ENCODE measurements at regions not wholly inside any gene's neighbourhood (a gene's known extent, or its start where the extent isn't known, plus 50 kb on each side); places are given as distances from the start of the nearest gene placed in this dataset.

DNA sequence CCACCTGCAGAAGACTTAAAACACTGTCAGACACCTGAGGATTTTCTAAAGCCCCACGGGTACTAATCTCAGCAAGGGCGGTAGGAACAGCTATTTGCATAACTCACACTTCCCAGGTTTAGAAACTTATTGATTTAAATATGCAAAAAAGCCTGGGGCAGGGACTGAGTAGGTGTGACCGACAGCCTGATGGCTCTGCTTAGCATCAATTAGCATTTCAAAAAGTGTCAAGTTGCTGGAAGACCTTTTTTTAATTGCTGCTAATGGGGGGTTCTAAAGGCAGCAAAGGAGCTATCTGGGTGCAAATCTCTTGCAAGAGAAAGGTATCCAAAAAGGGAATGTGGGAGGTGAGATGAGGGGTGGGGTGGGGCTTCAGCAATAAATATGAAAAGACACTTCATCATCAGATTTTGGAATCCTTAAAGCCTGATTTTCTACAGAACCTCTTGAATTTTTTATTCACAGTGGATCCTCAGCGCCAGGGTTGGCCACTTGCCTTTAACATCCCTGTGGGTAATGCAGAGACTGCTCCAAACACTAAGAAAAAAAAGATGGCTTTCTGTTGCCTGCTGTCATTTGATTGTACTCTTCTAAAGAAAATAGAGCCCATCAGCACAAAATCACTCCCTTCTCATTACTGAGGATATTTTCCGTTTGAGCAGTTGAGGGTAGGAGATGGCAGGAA is 121.1 kb upstream of the RMP24 start:
- Histone ChIP-seq H4K20me1 (ENCODE audit: low read length) (no peaks in the 10 kb centered on the region), H3K36me3 (ENCODE audit: low read depth, low read length) (no peaks in the 10 kb centered on the region), H3K4me3 (ENCODE audit: low read length) (no peak overlapping the region), H3K4me2 (ENCODE audit: low read length) (no peak overlapping the region), H3K27ac (ENCODE audit: low read length) (no peak overlapping the region), H3K9ac (ENCODE audit: low read length) (no peak overlapping the region), H2AFZ (ENCODE audit: low read length) (no peak overlapping the region), H3F3A (ENCODE audit: low read length, unreplicated experiment) (no peaks in the 10 kb centered on the region), H3K27me3 (ENCODE audit: low read length) (no peaks in the 10 kb centered on the region), H3K9me2 (replicated peaks; ENCODE audit: low read length) (no peaks in the 10 kb centered on the region), H3K79me2 (ENCODE audit: low read length) (no peaks in the 10 kb centered on the region), H3K4me1 (ENCODE audit: insufficient read depth, low read length) (no peaks in the 10 kb centered on the region), H3K9me3 (ENCODE audit: low read length) (no peaks in the 10 kb centered on the region)
- ChIA-PET POLR2A (ENCODE audit: unreplicated experiment) (no interaction called here), CTCF (no interaction called here)
- ATAC-seq (no peak), DNase-seq (no peak)
- no TSS peak for BruUV-seq (replicated peaks)
- no peak for TF ChIP-seq EZH2 (IDR thresholded peaks at IDR 0.05; ENCODE audit: low read length, unreplicated experiment)
- no peak for TF ChIP-seq EZH2phosphoT487 (IDR thresholded peaks at IDR 0.05; ENCODE audit: borderline replicate concordance, low read length)
- TF ChIP-seq, protein P1, sequence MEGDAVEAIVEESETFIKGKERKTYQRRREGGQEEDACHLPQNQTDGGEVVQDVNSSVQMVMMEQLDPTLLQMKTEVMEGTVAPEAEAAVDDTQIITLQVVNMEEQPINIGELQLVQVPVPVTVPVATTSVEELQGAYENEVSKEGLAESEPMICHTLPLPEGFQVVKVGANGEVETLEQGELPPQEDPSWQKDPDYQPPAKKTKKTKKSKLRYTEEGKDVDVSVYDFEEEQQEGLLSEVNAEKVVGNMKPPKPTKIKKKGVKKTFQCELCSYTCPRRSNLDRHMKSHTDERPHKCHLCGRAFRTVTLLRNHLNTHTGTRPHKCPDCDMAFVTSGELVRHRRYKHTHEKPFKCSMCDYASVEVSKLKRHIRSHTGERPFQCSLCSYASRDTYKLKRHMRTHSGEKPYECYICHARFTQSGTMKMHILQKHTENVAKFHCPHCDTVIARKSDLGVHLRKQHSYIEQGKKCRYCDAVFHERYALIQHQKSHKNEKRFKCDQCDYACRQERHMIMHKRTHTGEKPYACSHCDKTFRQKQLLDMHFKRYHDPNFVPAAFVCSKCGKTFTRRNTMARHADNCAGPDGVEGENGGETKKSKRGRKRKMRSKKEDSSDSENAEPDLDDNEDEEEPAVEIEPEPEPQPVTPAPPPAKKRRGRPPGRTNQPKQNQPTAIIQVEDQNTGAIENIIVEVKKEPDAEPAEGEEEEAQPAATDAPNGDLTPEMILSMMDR (conservative IDR thresholded peaks at IDR 0.05; ENCODE audit: low read depth, low read length): no peak
- intact Hi-C loops (cut with micrococcal nuclease): no loop called here

DNA sequence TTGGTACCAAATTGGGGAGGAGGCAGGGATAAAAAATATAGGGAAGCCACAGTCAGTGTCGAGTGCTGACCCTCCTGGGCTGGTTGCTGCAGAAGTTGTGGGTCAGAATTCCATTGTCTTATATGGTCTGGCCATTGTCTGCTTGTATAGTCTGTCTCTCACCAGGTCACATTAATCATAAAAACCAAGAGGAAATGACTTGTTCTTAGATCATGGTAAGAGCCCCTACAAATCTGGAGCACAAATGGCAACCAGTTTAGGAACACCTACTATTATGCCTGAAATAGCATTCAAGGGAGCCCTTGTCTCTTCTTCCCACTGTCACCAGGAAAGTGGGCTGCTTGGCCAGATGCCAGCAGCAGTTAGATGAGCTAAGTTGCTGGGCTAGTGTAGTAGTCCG is 119.7 kb upstream of the RMP24 start:
- no peak overlapping the region for H3K4me2 ChIP-seq (ENCODE audit: low read length)
- no peaks in the 10 kb centered on the region for H3K9me3 ChIP-seq (ENCODE audit: low read length)
- H2AFZ ChIP-seq (ENCODE audit: low read length): no peak overlapping the region
- no TSS peak for BruUV-seq (replicated peaks)
- H3K27me3 ChIP-seq (ENCODE audit: low read length): no peaks in the 10 kb centered on the region
- no peaks in the 10 kb centered on the region for H3F3A ChIP-seq (ENCODE audit: low read length, unreplicated experiment)
- H3K36me3 ChIP-seq (ENCODE audit: low read depth, low read length): no peaks in the 10 kb centered on the region
- no peaks in the 10 kb centered on the region for H3K4me1 ChIP-seq (ENCODE audit: insufficient read depth, low read length)
- intact Hi-C loops (cut with micrococcal nuclease): no loop called here
- CTCF ChIA-PET: no interaction called here
- H4K20me1 ChIP-seq (ENCODE audit: low read length): no peaks in the 10 kb centered on the region
- H3K9ac ChIP-seq (ENCODE audit: low read length): no peak overlapping the region
- no peaks in the 10 kb centered on the region for H3K79me2 ChIP-seq (ENCODE audit: low read length)
- TF ChIP-seq EZH2 (IDR thresholded peaks at IDR 0.05; ENCODE audit: low read length, unreplicated experiment): no peak
- TF ChIP-seq EZH2phosphoT487 (IDR thresholded peaks at IDR 0.05; ENCODE audit: borderline replicate concordance, low read length): no peak
- TF ChIP-seq, protein P1 (conservative IDR thresholded peaks at IDR 0.05; ENCODE audit: low read depth, low read length): no peak
- H3K9me2 ChIP-seq (replicated peaks; ENCODE audit: low read length): no peaks in the 10 kb centered on the region
- H3K4me3 ChIP-seq (ENCODE audit: low read length): no peak overlapping the region
- H3K27ac ChIP-seq (ENCODE audit: low read length): no peak overlapping the region
- no peak for DNase-seq
- ATAC-seq: no peak
- POLR2A ChIA-PET (ENCODE audit: unreplicated experiment): no interaction called here

DNA sequence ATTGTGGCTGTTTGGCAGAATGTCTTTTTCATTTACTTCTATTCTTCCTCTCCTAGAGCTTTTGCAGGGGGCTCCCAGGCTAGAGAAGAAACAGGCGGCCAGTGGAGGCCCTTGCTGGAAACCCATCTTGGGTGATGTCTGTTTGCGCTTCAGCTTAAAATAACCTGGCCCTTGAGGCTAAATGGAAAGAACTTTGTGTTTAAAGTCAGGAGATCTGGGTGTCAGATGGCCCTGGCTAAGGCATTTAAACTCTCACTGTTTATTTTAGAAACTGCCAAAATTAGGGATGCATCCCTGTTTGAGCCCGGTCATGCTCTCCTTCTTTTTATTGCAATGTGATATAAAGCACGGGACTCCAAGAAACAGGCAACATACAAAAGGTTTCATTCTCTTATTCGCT is 118.4 kb upstream of the RMP24 start:
- BruUV-seq (replicated peaks): no TSS peak
- no peaks in the 10 kb centered on the region for H3K9me3 ChIP-seq (ENCODE audit: low read length)
- ChIA-PET CTCF (no interaction called here), POLR2A (ENCODE audit: unreplicated experiment) (no interaction called here)
- DNase-seq (no peak), ATAC-seq (no peak)
- no peak overlapping the region for H3K9ac ChIP-seq (ENCODE audit: low read length)
- no peaks in the 10 kb centered on the region for H3K27me3 ChIP-seq (ENCODE audit: low read length)
- H3K4me2 ChIP-seq (ENCODE audit: low read length): no peak overlapping the region
- no peaks in the 10 kb centered on the region for H3K4me1 ChIP-seq (ENCODE audit: insufficient read depth, low read length)
- no peaks in the 10 kb centered on the region for H3K36me3 ChIP-seq (ENCODE audit: low read depth, low read length)
- no peak overlapping the region for H3K27ac ChIP-seq (ENCODE audit: low read length)
- no peaks in the 10 kb centered on the region for H3F3A ChIP-seq (ENCODE audit: low read length, unreplicated experiment)
- H4K20me1 ChIP-seq (ENCODE audit: low read length): no peaks in the 10 kb centered on the region
- no peaks in the 10 kb centered on the region for H3K9me2 ChIP-seq (replicated peaks; ENCODE audit: low read length)
- no peak overlapping the region for H3K4me3 ChIP-seq (ENCODE audit: low read length)
- no peak overlapping the region for H2AFZ ChIP-seq (ENCODE audit: low read length)
- H3K79me2 ChIP-seq (ENCODE audit: low read length): no peaks in the 10 kb centered on the region
- TF ChIP-seq, protein P1 (conservative IDR thresholded peaks at IDR 0.05; ENCODE audit: low read depth, low read length): no peak
- TF ChIP-seq EZH2 (IDR thresholded peaks at IDR 0.05; ENCODE audit: low read length, unreplicated experiment): no peak
- no peak for TF ChIP-seq EZH2phosphoT487 (IDR thresholded peaks at IDR 0.05; ENCODE audit: borderline replicate concordance, low read length)
- intact Hi-C loops (cut with micrococcal nuclease): no loop called here

All from PC-3 (cell line).